ENCODE measurements at regions not wholly inside any gene's neighbourhood (a gene's known extent, or its start where the extent isn't known, plus 50 kb on each side); places are given as distances from the start of the nearest gene placed in this dataset.
"Not testable (repeated sequence)": the region's sequence is repeated elsewhere in the genome, so short reads cannot be mapped to it uniquely, and the experiment has no call there.

DNA sequence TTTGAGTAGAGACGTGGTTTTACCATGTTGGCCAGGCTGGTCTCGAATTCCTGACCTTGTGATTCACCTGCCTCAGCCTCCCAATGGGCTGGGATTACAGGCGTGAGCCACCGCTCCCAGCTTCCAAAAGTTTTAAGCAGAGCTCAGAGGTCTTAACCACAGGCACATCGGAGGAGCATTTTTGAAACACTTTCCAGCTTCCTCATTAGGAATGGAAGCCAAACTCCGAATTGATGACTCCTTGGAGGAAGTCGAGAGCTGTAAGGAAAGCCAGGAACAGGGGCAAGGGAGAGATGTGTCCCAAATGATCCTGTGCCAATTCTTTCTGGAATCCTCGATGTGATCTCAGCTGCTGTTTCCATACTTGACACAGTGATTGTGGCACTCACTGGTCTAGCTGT, 56.2 kb upstream of the CCZ1B start:
- H3K27ac ChIP-seq = not testable (repeated sequence)

DNA sequence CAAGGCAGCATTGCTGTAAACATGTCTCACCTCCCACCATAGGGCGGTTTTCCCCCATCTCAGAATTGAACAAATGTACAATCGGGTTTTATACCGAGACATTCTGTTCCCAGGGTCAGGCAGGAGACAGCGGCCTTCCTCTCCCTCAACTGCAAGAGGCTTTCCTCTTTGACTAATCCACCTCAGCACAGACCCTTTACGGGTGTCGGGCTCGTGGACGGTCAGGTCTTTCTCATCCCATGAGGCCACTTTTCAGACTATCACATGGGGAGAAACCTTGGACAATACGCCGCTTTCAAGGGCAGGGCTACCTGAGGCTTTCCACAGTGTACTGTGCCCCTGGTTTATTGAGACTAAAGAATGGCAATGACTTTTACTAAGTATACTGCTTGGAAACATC, 57.7 kb upstream of the CCZ1B start:
- not testable (repeated sequence) for H3K27ac ChIP-seq

GRCh38 chr7:6886198-6886597, 60.1 kb upstream of the CCZ1B start:
- no peak for TF ChIP-seq ZFX (IDR thresholded peaks at IDR 0.05)
- TF ChIP-seq, protein P1, sequence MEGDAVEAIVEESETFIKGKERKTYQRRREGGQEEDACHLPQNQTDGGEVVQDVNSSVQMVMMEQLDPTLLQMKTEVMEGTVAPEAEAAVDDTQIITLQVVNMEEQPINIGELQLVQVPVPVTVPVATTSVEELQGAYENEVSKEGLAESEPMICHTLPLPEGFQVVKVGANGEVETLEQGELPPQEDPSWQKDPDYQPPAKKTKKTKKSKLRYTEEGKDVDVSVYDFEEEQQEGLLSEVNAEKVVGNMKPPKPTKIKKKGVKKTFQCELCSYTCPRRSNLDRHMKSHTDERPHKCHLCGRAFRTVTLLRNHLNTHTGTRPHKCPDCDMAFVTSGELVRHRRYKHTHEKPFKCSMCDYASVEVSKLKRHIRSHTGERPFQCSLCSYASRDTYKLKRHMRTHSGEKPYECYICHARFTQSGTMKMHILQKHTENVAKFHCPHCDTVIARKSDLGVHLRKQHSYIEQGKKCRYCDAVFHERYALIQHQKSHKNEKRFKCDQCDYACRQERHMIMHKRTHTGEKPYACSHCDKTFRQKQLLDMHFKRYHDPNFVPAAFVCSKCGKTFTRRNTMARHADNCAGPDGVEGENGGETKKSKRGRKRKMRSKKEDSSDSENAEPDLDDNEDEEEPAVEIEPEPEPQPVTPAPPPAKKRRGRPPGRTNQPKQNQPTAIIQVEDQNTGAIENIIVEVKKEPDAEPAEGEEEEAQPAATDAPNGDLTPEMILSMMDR (conservative IDR thresholded peaks at IDR 0.05) = no peak

GRCh38 chr7:6888267-6889045, 62.4 kb upstream of the CCZ1B start:
- H3K27ac ChIP-seq = not testable (repeated sequence)

More at GRCh38 chr7:6886198-6886597, 60.1 kb upstream of the CCZ1B start:
- H3K27ac ChIP-seq = no peak overlapping the region

GRCh38 chr7:6889252-6889812, 63.3 kb upstream of the CCZ1B start:
- no peak for TF ChIP-seq ZFX (IDR thresholded peaks at IDR 0.05)
- TF ChIP-seq, protein P1 (conservative IDR thresholded peaks at IDR 0.05) = no peak
- no peak overlapping the region for H3K27ac ChIP-seq

- not testable (repeated sequence) for H3K27ac ChIP-seq
Observed at GRCh38 chr7:6902097-6902518, 76.0 kb upstream of the CCZ1B start.

DNA sequence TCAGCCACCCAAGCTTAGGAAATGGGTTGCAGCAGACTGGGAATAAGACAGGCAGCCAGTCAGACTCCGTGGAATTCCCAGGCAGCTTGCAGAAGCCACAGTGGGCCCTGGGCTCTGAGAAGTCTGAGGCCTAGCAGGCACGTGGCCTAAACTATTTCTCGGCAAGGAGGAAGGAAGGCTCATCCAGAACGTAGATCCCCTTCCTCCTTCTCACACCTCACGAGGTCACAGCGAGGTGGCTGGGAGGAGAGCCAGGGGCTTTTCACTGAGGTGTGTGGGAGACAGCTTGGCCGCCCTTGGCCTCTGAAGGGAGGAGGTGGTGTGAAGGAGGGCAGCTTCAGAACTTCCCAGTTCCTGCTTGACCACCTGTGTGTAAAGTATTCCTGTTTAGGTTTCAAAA, 77.2 kb upstream of the CCZ1B start:
- not testable (repeated sequence) for H3K27ac ChIP-seq

GRCh38 chr7:6903792-6904191, 77.7 kb upstream of the CCZ1B start:
- H3K27ac ChIP-seq = not testable (repeated sequence)

DNA sequence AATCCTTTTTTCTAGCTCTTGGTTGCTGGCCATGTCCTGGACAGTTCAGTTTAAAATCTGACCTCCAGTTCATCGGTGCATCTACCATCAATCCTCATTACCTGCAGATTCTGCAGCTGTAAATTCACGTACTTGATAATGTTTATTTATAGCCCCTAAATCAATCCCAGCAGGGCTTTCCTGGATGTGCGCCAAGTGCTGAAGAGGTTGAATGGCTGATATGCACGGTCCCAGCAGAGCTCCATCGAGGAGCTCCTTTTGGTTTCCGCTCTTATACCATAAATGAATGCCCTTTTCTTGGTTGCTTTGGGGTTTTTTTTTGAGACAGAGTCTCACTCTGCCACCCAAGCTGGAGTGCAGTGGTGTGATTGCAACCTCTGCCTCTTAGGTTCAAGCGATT, 91.2 kb upstream of the CCZ1B start:
- no peak for TF ChIP-seq ZFX (IDR thresholded peaks at IDR 0.05)
- TF ChIP-seq, protein P1 (conservative IDR thresholded peaks at IDR 0.05) = no peak
- H3K27ac ChIP-seq = no peak overlapping the region

- H3K27ac ChIP-seq = not testable (repeated sequence)
Observed at GRCh38 chr7:6919169-6919568, 93.1 kb upstream of the CCZ1B start.

DNA sequence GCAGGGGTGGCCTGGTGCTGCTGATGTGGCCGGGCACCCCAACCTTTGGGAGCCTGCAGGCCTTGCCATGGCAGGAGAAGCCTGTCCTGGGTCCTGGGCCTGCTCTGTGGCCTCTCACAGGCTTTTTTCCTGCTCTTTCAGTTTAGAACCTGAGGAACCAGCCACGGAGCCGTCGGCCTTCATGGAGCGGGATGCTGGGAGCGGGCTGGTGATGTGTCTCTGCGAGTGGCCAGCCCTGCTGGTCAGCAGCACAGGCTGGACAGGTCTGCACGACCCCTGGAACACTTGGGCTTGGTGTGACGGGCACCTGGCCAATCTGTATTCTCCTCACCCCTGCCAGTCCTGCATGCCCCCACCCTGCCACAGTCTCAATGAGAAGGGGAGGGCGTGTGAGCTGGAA, 98.4 kb upstream of the CCZ1B start:
- not testable (repeated sequence) for H3K27ac ChIP-seq

DNA sequence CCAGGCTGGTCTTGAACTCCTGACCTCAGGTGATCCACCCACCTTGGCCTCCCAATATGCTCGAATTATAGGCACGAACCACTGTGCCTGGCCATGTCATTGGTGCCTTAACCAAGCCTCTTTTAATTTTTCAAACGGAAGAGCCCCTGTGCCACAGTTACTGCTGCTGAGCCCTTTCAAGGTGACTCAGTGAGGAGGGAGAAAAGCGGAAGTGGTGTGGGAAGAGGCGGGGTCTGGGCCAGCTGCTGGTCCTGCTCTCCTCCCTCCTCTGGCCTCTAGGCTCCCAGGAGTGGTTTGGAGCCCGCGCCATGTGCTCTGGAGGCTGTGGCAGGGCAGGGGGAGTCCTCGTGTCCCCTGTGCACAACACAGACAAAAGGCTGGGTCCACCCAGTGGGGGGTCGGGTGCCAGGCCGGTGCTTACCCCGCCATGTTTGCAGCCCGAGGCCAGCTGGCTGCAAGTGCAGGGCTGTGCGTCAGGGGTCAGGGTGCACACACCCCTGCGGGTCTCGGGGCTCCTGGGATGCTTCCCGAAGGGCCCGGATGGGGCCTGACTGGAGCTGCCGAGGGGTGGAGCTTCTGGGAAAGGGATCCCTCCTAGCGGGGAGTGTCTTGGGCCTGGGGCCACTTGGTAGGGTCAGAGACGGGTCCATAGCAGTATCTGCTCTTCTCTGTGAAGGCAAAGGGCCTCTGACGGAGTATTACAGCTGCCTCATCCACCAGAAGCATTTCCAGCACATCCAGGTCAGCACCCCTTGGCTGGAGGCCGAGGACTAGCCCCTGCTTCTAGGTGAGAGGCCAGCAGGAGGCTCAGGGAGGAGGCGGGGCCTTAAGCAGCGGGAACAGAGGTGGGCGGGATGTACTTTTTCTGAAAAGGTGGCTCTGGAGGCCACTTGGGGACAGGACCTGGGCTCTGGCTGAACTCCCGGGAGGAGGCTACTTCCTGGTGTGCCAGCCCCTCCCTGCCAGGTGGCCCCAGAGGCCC, 100.4 kb upstream of the CCZ1B start:
- 0 out of 2 replicates have a peak overlapping the region, but pooled peaks have one; percentile 11 for H3K27ac ChIP-seq

DNA sequence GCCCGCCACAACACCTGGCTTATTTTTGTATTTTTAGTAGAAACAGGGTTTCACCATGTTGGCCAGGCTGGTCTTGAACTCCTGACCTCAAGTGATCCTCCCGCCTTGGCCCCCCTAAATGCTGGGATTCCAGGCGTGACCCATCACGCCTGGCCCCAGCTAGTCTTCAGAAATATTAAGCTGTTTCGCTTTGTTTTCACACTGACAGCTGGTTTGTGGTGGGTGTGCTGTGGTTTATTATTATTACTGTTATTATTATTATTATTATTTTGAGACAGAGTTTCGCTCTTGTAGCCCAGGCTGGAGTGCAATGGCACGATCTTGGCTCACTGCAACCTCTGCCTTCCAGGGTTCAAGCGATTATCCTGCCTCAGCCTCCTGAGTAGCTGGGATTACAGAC, 101.6 kb upstream of the CCZ1B start:
- H3K27ac ChIP-seq = not testable (repeated sequence)

DNA sequence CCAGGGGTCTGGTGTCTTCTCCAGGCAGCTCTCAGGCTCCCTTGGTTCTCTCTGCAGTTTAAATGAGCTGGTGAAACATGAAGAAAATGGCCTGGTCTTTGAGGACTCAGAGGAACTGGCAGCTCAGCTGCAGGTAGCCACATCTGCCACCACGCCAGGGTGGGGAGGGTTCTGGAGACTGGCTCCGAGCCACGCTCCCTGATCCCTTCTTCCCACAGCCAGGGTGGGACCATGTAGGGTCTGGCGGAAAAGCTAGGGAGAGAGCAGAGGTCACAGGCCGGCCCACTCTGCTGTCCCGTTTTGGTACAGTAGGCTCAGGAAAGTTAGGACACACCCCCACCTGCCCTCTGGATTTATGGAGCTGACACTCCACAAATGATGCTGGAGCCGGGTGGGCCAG, 103.5 kb upstream of the CCZ1B start:
- H3K27ac ChIP-seq = not testable (repeated sequence)

DNA sequence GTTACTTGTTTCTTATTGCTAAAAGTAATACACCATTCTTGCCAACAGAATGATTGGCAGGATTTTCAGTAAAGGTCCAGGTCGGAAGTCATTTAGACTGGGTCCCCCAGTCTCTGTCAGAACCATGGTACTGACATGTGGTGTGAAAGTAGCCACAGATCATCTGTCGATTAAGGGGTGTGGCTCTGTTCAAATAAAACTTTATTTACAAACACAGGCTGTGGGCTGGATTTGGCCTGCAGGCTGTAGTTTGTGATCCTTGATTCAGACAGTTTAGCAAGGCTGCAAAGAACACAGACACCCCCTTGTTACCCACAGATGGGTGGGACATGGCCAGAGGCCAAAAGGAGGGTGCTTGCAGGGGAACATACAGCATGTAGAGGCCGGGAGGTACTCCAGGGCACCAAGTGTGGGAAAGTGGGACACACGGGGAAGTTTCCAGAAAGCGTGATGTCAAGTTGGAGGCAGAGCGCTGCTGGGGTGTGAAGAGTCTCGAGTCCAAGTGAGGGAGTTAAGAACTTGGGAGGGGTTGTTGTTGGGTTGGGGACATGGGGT, 104.1 kb upstream of the CCZ1B start:
- not testable (repeated sequence) for H3K27ac ChIP-seq
